ENCODE measurements at regions not wholly inside any gene's neighbourhood (a gene's known extent, or its start where the extent isn't known, plus 50 kb on each side); places are given as distances from the start of the nearest gene placed in this dataset.
"Not testable (repeated sequence)": the region's sequence is repeated elsewhere in the genome, so short reads cannot be mapped to it uniquely, and the experiment has no call there.

- Mint-ChIP-seq H3K27ac (no peak overlapping the region), H3K4me3 (no peak overlapping the region), H3K4me1 (ENCODE audit: low read depth in 2 of 2) (no peaks in the 10 kb centered on the region), H3K27me3 (peaks cover 28 to 46% of the 10 kb centered on the region in 2 donors), H3K9me3 (peaks cover 2% of the 10 kb centered on the region), H3K36me3 (peaks cover 6% of the 10 kb centered on the region)
- DNase-seq (ENCODE audit: low spot score) (no peak), ATAC-seq (no peak)
Observed at GRCh38 chr5:130890610-130891009, 274.4 kb downstream of the HINT1 start.

GRCh38 chr5:130885691-130886090 lies 279.4 kb downstream of the HINT1 start:
- H3K36me3 Mint-ChIP-seq: no peaks in the 10 kb centered on the region
- H3K4me3 Mint-ChIP-seq: no peak overlapping the region
- H3K9me3 Mint-ChIP-seq: no peaks in the 10 kb centered on the region
- peaks cover 12 to 25% of the 10 kb centered on the region in 2 donors for H3K27me3 Mint-ChIP-seq
- no peak for DNase-seq (ENCODE audit: low spot score)
- no peak for ATAC-seq
- H3K4me1 Mint-ChIP-seq (ENCODE audit: low read depth in 2 of 2): no peaks in the 10 kb centered on the region
- H3K27ac Mint-ChIP-seq: no peak overlapping the region

- Mint-ChIP-seq H3K4me3 (no peak overlapping the region), H3K36me3 (no peaks in the 10 kb centered on the region), H3K27ac (no peak overlapping the region), H3K4me1 (ENCODE audit: low read depth in 2 of 2) (no peaks in the 10 kb centered on the region), H3K27me3 (peaks cover 12 to 25% of the 10 kb centered on the region in 2 donors), H3K9me3 (no peaks in the 10 kb centered on the region)
- DNase-seq (ENCODE audit: low spot score) (no peak), ATAC-seq (no peak)
Observed at GRCh38 chr5:130885027-130885426, 280.0 kb downstream of the HINT1 start.

GRCh38 chr5:130884023-130884422 lies 281.0 kb downstream of the HINT1 start:
- Mint-ChIP-seq H3K27me3 (peaks cover 12 to 25% of the 10 kb centered on the region in 2 donors), H3K4me1 (ENCODE audit: low read depth in 2 of 2) (no peaks in the 10 kb centered on the region), H3K4me3 (no peak overlapping the region), H3K27ac (no peak overlapping the region), H3K36me3 (no peaks in the 10 kb centered on the region), H3K9me3 (no peaks in the 10 kb centered on the region)
- DNase-seq (ENCODE audit: low spot score) (no peak), ATAC-seq (no peak)

GRCh38 chr5:130875656-130876055 lies 289.4 kb downstream of the HINT1 start:
- ATAC-seq (no peak), DNase-seq (ENCODE audit: low spot score) (no peak)
- no peaks in the 10 kb centered on the region for H3K9me3 Mint-ChIP-seq
- no peaks in the 10 kb centered on the region for H3K4me1 Mint-ChIP-seq (ENCODE audit: low read depth in 2 of 2)
- peaks cover 3 to 12% of the 10 kb centered on the region in 2 donors for H3K27me3 Mint-ChIP-seq
- no peak overlapping the region for H3K27ac Mint-ChIP-seq
- no peaks in the 10 kb centered on the region for H3K36me3 Mint-ChIP-seq
- no peak overlapping the region for H3K4me3 Mint-ChIP-seq

GRCh38 chr5:130874861-130875417 lies 290.1 kb downstream of the HINT1 start:
- DNase-seq (ENCODE audit: low spot score): no peak

GRCh38 chr5:130871346-130872086 lies 293.5 kb downstream of the HINT1 start:
- H3K4me1 Mint-ChIP-seq (ENCODE audit: low read depth in 2 of 2): no peaks in the 10 kb centered on the region
- no peaks in the 10 kb centered on the region for H3K36me3 Mint-ChIP-seq
- no peak overlapping the region for H3K4me3 Mint-ChIP-seq
- ATAC-seq (peak in 1 of 2 donors; percentile 59), DNase-seq (ENCODE audit: low spot score) (no peak)
- peaks cover 3 to 12% of the 10 kb centered on the region in 2 donors for H3K27me3 Mint-ChIP-seq
- H3K9me3 Mint-ChIP-seq: no peaks in the 10 kb centered on the region
- H3K27ac Mint-ChIP-seq: no peak overlapping the region

More at GRCh38 chr5:130874861-130875417, 290.1 kb downstream of the HINT1 start:
- no peak overlapping the region for H3K4me3 Mint-ChIP-seq
- ATAC-seq: no peak
- no peaks in the 10 kb centered on the region for H3K4me1 Mint-ChIP-seq (ENCODE audit: low read depth in 2 of 2)
- H3K9me3 Mint-ChIP-seq: no peaks in the 10 kb centered on the region
- peaks cover 3 to 12% of the 10 kb centered on the region in 2 donors for H3K27me3 Mint-ChIP-seq
- no peaks in the 10 kb centered on the region for H3K36me3 Mint-ChIP-seq
- H3K27ac Mint-ChIP-seq: no peak overlapping the region

- H3K4me1 Mint-ChIP-seq (ENCODE audit: low read depth in 2 of 2): no peaks in the 10 kb centered on the region
- ATAC-seq: no peak
- no peak for DNase-seq (ENCODE audit: low spot score)
- peaks cover 0 to 12% of the 10 kb centered on the region in 2 donors for H3K27me3 Mint-ChIP-seq
- H3K4me3 Mint-ChIP-seq: no peak overlapping the region
- H3K27ac Mint-ChIP-seq: no peak overlapping the region
- no peaks in the 10 kb centered on the region for H3K9me3 Mint-ChIP-seq
- H3K36me3 Mint-ChIP-seq: no peaks in the 10 kb centered on the region
Observed at GRCh38 chr5:130870691-130871090, 294.4 kb downstream of the HINT1 start.

GRCh38 chr5:130868186-130868840 lies 296.7 kb downstream of the HINT1 start:
- no peaks in the 10 kb centered on the region for H3K4me1 Mint-ChIP-seq (ENCODE audit: low read depth in 2 of 2)
- ATAC-seq (no peak), DNase-seq (ENCODE audit: low spot score) (no peak)
- peaks cover 6 to 25% of the 10 kb centered on the region in 2 donors for H3K27me3 Mint-ChIP-seq
- no peak overlapping the region for H3K4me3 Mint-ChIP-seq
- no peaks in the 10 kb centered on the region for H3K9me3 Mint-ChIP-seq
- H3K36me3 Mint-ChIP-seq: no peaks in the 10 kb centered on the region
- H3K27ac Mint-ChIP-seq: no peak overlapping the region

- Mint-ChIP-seq H3K9me3 (peaks cover 8% of the 10 kb centered on the region), H3K27me3 (peaks cover 26 to 28% of the 10 kb centered on the region in 2 donors), H3K36me3 (peaks cover 7% of the 10 kb centered on the region), H3K4me1 (ENCODE audit: low read depth in 2 of 2) (no peaks in the 10 kb centered on the region), H3K27ac (no peak overlapping the region), H3K4me3 (no peak overlapping the region)
- DNase-seq (ENCODE audit: low spot score) (no peak), ATAC-seq (no peak)
Observed at GRCh38 chr5:130845049-130845765, 319.8 kb downstream of the HINT1 start.

- Mint-ChIP-seq H3K27ac (peak overlapping the region in 1 of 2 donors; percentile 2), H3K27me3 (peaks cover 2 to 7% of the 10 kb centered on the region in 2 donors), H3K4me1 (ENCODE audit: low read depth in 2 of 2) (peaks cover 7 to 11% of the 10 kb centered on the region in 2 donors), H3K9me3 (no peaks in the 10 kb centered on the region), H3K36me3 (no peaks in the 10 kb centered on the region), H3K4me3 (peak overlapping the region; percentile 79)
- DNase-seq (ENCODE audit: low spot score) (no peak), ATAC-seq (no peak)
Observed at GRCh38 chr5:130836729-130837649, 328.1 kb downstream of the HINT1 start.

- not testable (repeated sequence) for H3K27me3 Mint-ChIP-seq; H3K4me3 Mint-ChIP-seq; H3K9me3 Mint-ChIP-seq; H3K36me3 Mint-ChIP-seq; DNase-seq (ENCODE audit: low spot score); H3K27ac Mint-ChIP-seq; ATAC-seq; H3K4me1 Mint-ChIP-seq (ENCODE audit: low read depth in 2 of 2)
Observed at GRCh38 chr5:130817598-130818384, 347.3 kb downstream of the HINT1 start.

Data from natural killer cell treated with Interleukin-12 subunit alpha and Interleukin-12 subunit beta and Interleukin-15 and Interleukin-18, amount 100 ng/mL, for 72 hours (primary cell).